ENCODE measurements at regions not wholly inside any gene's neighbourhood (a gene's known extent, or its start where the extent isn't known, plus 50 kb on each side); places are given as distances from the start of the nearest gene placed in this dataset.

DNA sequence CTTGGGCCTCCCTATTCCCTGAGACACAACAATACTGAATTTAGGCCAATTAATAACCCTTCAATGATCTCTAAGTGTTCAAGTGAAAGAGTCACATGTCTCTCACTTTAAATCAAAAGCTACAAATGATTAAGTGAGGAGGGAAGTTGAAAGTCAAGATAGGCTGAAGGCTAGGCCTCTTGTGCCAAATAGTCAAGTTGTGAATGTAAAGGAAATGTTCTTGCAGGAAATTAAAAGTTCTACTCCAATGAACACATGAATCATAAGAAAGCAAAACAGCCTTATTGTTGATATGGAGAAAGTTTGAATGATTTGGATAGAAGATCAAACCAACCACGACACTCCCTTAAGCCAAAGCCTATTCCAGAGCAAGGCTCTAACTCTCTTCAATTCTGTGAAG lies 286.9 kb downstream of the MEIS1 start:
- DNase-seq: no peak

DNA sequence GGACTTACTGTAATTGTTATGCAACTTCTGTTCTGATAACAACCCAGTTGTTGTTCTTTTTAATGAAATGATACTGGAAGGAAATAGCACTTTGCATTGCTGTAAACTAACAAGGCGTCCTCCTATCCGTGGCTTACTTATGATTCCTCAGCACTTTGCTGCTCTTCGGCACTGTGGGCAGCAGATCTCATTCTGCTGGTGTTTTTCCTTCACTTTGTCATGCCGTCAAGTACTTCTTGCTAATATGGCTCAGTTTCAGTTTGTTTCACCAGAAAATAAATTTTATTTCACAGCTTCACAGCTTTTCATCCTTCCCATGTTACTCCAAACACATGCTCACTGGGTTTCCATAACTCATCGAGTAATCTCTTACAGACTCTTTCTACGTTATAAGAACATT lies 289.3 kb downstream of the MEIS1 start:
- no peak for DNase-seq

DNA sequence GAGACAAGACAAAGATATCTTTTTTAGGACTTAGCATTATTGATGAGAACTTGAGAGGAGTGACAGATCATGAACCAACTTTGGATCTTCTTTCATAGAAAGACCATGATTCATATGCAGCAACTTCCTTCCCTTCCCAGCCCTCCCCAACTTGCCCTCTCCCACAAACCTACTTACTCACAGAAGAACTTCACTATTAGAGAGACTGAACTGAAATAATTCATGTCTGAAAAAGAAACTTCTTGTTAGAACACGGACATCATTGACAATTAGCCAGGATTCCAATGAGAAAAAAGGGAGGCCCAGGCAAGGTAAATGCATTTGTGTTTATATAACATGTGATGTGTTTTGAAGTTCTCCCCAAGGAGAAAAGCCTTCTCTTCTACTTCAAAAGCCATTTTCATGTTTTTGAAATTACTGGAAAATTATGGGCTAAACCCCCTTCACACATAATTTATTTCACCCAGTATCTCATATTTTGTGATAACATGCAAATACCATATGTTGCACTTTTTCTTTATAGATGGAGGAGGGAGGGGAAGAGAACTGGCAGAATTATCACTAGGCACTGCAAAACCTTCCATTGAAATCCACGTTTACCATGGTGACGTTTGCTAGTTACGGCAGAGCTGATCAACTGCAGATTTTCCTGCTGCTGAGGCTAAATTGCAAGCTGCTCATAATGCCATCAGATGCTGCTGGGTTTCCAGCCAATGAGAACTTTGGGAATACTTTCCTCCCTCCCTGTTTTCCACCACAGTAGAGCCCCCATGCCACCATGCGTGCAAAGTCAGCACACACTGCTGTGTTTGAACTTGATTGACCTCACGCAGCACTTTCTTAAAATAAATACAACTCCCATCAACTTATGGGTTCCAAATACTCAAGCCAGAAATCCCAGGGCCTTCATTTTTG lies 294.7 kb downstream of the MEIS1 start:
- DNase-seq: no peak

DNA sequence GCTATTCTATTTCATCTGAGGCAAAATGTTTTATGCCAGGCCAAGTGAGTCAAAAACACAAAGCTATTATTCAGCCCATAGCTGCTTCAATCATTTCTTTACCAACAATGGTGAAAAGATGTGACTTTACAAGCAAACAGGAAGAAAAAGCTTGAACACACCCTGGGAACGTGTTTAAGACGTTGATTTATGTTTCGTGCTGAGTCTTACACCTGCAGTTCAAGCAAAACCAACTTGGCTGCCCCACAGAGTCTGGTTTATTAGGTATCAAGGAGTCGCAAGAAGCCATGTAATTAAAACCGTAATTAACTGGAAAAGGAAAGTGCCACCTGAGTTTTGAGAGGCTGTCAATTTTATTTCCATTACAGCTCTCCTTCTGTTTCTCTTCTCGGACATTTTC lies 295.5 kb downstream of the MEIS1 start:
- no peak for DNase-seq

DNA sequence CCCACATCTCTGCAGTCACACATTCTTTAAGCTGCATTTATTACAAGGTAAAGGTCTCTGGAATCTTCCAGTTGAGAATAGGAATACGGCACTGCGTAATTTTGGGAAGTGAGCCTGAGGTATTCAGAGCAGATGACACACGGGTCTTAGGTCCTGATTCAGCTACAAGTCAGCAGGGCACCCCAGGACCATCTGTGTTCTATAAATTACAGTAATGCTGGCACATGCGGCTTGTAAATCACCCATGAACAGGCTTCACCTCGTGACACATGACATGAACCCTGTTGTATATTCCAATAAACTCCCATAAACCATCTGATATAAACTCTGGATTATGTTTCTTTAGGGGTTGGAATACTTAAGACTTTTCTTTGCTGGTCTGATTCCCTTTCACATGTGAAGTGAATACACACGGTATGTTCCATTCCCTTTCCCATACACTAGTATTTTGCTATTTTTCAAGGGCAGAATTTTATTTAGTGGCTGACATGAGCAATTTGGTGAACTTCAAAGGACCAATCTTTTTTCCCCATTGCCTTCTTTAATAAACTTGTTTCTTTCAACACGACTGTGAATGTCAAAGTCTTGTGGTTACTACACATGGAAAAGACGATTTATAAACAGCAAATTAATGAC lies 298.6 kb downstream of the MEIS1 start:
- DNase-seq: no peak

DNA sequence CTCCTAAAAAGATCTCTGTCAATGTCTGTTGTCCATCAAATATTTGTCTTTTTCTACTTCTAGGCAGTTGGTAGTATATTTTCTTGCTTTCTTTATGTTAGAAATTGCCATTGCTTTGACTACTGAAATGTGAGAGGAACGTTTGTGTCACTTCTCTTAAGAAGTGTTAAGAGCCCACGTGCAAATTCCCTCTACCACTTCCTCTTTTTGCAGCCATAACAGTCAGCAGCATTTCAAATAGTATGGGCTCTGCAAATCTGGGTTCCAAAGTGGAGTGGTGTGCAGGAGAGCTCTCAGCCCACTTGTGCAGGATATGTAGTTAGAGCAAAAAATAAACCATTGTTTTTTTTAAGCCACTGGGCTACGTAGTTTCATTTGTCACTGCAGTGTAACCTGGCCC lies 314.0 kb downstream of the MEIS1 start:
- DNase-seq: no peak

DNA sequence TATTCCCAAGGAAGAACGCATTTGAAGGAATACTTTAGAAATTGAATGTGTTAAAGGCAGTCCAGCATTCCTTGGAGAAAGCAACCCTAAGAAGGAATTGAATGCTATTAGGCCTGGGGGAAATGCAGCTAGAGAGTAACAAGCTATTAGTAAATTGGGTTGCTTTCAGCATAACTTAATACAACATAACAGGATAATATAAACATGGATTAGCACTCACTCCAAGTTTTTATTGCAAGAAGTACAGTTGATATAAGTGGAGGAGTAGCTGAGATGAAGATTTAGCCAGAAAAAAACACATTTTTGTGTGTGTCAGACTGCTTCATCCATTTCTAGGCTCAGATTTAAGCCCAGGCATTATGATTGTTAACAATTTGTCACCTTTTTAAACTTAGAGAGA lies 314.6 kb downstream of the MEIS1 start:
- no peak for DNase-seq

DNA sequence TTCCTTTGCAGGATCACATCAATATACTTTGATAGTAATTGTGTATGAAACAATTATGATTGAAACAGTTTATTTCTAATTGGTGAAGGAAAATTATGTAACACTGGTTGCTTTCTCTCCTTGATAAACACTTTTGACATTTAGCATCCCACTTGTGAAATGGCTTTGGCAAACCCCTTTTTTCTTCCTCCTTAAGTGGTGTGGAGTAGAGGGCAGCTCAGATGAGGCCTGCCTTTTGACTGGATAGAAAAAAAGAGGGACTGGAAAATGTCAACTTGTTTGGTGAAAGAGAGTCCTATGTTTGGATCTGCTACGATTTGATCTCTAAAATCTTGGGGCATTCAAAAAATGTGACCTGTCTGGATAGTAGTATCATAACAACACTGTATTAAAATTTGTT lies 318.3 kb downstream of the MEIS1 start:
- no peak for DNase-seq

DNA sequence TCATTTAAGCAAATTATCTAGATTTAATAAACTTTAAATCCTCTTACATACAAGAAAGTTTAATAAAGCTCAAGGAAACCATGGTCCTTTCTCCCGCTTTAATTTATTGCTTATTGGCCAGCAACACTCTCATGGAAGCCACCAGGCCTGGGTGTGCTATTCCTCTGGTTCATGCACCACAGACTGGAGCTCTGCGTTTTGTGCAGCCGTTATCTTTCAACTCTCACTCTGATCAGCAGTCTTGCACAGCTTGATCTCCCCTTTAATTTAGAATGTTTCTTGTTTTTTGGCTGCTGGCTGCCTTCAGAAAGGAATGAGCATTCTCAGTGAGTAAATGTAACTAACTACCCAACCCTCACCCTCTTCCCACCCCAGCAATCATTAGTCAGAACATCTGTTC lies 318.7 kb downstream of the MEIS1 start:
- no peak for DNase-seq

DNA sequence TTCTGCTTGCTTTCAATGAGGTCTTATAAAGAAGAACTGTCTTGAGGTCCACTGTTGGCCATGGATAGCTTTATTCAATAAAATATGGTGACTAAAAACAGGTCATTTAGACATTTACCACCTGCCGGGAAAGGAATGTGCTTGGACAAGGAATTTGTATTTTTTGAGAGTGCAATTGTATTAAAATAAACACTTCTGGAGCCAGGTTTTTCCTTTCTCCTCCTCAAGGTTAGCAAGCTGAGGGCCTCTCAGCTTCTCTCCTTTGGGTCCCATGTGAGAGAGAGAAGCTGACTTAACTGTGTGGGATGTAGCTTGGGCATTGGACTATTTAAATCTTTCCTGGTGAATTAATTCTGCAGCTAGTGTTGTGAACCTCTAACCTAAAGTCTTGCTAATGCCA lies 321.0 kb downstream of the MEIS1 start:
- no peak for DNase-seq

DNA sequence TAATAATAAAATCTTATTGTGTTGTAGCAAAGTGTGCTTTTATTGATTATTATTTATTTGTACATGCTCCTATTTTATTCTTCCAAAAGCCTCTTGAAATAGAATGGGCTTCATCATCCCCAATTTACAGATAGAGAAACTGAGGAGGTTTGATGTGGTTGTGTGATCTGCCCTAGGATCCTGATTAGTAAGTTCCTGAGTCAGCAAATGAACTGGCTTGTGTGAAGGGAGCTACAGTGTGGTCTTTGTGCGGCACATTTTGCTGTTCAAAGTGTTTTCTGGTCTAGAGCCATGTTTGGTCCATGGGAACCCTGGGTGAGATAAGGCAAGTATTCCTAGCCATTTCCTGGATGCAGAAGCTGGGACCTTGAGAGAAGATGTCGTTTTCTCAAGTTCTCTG lies 326.9 kb downstream of the MEIS1 start:
- DNase-seq: no peak

DNA sequence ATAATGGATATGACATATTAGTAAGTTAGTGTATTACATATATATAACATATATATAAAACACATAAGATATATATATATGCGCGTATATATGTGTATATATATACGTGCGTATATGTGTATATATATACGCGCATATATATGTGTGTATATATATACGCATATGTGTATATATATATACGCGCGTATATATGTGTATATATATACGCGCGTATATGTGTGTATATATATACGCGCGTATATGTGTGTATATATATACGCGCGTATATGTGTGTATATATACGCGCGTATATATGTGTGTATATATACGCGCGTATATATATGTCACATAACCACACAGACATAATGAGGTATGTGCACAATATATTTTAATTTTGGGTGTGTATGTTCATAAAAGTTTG lies 327.8 kb downstream of the MEIS1 start:
- DNase-seq: no peak

DNA sequence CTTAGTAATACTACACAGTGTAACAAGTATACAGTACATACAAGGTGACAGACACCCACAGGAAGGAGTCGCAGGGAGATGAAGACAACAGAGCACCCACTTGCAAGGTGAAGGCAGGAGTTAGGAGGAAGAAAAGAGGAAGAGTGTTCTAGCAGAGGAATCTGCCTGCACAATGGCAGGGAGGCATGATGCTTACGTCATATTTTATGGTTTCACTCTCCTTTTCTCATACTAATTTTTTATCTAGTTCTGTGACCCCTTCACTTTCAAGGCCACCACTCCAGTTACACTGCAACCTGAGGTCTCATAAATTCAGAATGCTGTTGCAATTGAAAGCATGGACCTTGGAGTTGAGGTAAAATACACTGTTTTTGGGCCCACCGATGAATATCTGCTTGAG lies 331.7 kb downstream of the MEIS1 start:
- DNase-seq: no peak

DNA sequence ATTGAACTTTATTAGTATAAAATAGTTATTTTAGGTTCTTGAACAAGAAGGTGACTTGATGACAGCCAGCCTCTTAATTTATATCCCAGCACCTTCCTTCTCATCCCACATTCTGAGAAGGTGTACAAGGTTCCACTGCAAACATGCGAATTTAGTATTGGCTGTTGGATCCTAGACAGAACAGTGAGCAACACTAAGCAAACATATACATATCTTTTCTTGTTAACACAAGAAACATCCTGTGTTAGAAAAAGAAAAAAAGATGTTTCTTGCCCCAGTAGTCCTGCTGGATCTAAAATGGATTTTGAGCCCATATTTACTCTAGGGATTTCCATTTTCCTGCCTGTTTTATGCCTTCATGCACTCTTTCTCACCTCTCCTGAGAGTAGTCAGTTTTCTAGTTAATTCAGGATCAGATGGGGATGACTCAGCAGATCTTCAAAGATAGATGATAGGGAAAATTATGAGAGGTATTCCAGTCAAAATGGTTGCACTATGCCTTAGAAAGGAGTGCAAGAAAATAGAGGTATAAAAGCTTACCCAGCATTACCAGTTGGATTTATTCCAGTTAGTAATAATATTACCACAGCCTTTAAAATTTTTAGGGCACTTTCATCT lies 336.5 kb downstream of the MEIS1 start:
- no peak for DNase-seq

DNA sequence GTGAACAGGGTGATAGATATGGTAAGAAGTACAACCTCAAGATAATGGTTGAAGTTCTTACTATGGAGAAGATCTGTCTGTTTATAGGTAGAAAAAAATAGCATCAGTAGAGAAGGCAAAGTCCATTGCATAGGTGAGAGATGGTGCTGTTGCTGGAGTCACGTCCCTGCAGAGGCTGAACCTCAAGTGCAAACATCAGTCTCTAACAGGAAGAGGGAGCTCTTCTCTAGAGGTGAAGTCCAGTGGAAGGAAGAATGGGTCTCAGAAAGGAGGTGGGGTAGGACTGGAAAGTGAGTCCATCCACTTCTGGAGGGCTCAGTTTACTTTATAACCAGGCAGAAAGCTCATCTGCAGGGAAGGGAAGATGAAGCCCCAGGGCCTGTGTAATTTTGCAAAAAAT lies 337.7 kb downstream of the MEIS1 start:
- no peak for DNase-seq

DNA sequence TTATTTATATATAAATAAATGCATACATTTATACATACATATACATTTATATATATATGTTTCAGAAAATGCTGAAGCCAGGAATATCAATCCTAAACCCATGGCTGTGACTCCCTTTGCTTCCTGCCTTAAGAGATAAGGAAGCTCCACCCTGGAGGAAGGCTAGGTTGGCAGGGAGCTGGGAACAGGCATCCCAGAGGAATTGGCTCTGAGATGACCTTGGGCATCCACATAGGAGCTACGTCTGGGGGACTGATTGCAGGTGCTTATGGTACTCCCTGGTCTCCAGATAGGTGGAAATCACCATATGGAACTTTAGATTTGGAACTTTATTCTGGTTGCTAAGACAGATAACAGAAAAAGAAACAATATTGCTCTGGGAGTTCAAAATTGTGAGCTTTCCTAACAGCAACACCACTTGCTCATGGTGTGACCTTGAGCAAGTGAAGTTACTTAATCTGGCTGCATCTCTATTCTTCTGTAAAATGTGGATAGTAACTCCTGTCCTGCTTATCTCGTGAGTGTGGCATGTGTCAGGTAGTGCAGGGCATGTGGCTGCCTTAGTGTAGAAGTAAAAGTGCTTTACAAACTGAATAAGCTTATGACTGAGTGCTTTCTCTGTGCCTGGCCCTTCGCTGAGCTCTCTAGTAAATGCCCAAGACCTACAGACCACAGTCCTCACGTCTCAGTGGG lies 341.0 kb downstream of the MEIS1 start:
- DNase-seq: no peak

DNA sequence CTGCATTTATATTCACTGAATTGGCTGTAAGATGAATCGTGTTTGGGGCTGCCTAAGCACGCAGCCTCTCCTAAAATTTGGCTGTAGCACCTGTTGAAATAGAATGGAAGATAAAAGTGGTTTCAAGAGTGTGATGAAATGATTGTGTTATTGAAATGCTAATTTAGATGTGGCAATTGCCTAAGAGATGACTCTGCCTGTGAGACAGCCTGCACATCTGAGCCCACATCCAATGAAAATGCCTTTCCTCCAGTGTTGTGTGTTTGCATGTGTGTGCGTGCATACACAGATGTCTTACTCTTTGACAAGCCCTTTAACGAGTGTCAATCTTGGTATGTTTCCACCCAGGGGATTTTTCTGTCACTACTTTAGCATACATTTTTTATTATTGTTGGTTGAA lies 346.9 kb downstream of the MEIS1 start:
- DNase-seq: no peak

DNA sequence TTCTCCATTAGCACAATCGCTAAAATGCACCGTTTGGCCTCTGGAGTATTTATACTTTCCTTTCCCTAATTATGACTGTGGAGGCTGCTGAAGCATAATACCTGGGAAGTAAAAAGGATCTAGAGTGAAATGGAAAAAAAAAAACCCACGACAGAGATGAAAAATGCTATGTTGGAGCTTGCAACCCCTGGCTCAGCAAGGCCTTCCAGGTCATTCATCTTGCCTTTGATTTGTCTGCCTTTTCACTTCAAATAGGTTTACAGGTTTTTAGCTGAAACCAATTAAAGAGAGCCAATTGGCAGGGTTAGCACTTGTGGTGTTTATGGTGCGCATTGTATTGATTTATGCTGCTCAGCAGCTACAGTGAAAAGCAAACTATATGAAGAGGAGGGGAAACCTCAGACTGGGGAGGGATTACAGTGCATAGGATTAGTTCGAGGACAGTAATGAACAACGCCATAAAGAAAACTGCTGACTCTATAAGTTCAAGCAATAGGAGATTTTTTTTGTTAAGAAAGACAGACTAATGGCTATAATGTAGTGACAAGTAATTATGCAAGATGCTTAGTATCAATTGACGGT lies 347.9 kb downstream of the MEIS1 start:
- DNase-seq: no peak

DNA sequence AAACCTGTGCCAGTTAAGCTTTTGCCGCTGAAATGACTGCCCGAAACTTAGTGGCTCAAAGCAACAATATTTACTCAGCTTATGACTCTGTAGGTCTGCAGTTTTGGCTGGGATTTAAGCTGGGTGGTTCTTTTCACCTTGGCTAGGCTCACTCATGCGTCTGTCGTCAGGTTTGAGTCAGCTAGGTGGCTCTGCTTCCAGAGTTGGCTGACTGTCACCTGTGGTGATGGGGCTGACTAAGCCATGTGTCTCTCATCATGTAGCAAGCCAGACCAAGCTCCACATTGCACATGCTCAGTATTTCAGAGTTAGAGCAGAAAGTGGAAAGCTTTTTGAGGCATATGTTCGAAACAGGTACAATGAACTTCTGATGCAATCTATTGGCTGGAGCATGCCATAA lies 354.8 kb downstream of the MEIS1 start:
- no peak for DNase-seq

DNA sequence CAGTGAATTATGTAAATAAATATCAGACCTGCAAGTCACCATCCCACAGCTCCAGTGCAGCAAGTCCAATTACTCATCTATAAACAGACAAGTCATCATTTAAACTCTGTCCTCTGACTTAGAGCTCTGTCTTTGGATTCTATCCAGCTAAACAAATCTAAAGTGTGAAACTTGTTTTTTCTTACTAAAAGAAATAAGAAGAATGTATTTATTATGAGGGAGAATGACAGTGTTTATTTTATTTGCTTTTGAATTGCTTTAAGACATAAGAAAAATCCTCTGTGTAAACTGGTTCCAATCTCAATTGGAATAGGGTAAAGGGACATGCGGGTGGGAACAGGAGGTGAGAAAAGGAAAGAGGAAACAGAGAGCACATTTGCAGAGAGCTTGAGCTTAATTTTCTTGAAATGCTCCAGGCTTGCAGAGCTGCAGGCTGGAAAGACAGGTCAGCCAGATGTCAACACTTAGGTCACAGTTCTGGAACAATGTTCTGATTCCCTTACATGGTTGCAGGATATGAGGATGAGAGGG lies 355.8 kb downstream of the MEIS1 start:
- DNase-seq: no peak

DNA sequence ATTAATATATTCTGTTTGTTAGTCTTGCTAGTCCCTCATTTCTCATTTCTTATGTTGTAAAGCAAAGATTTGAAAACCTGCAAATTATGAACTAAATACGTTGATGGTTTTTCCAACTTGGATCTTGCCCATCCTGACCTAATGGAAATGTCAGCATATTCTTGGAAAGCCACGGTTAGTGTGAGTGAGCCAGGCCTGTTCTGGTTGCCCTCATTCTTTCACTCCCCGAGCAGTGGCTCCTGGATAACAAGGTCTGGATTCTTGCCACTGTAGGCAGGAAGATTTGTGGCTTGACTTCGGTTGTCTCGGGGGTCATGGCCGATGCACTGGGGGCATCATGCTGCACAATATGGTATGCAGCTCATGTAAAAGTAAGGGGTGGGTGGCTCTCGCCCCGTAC lies 359.1 kb downstream of the MEIS1 start:
- DNase-seq: no peak

DNA sequence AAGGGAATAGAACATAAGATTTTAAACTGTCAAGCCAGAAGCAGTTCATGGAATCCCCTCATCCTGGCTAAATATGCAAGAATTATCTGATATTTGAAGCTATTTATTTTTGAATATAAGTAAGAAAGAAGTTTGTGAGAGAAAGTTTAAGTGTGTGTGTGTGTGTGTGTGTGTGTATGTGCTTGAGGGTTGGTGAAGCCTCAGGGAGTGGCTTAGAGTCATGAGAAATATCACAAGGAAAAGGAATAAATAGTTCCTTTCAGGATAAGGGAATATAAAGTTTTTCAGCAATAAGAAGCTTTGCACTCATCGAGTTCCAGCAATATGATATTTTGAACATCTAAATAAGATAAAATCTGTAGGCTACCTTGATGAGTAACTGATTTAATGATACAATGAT lies 359.6 kb downstream of the MEIS1 start:
- DNase-seq: no peak

DNA sequence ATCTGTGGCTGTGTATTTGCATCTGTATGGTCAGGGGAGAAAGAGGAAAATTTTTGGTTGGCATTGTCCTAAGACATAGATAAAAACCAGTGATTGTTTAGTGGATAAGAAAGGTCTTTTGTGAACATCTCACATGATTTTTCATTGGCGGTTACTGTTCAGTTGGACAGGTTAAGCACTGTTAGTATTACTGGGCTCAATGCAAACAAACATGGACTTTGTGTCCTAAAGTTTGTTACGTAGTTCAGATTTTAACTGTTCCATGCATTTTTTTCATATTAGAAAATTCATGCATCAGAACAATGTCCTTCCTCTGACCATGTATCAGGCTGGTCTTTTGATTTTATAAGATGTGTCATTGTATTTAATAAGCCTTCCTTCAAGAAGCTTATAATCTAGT lies 368.0 kb downstream of the MEIS1 start:
- no peak for DNase-seq
